ENCODE measurements at regions not wholly inside any gene's neighbourhood (a gene's known extent, or its start where the extent isn't known, plus 50 kb on each side); places are given as distances from the start of the nearest gene placed in this dataset.

GRCh38 chr15:31241888-31242522 is 84.6 kb upstream of the KLF13 start:
- no peak for DNase-seq (ENCODE audit: low spot score)

DNA sequence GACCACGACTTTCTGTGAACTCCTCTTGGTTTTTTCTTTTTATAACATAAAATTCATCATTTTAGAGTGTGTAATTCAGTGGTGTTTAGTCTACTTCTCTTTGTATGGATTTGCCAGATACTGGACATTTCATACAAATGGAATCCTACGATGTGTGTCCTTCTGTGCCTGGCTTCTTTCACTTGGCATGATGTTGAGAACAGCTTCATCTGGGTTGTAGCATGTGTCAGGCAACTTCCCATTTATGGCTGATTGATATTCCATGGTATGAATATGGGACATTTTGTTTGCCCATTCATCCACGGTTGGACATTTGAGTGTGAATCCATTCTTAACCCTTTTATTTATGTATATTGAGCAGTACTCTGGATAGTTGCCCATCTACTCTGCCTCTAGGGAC is 82.7 kb upstream of the KLF13 start:
- DNase-seq (ENCODE audit: low spot score) = no peak

GRCh38 chr15:31245135-31245689 is 81.4 kb upstream of the KLF13 start:
- DNase-seq (ENCODE audit: low spot score) = no peak

DNA sequence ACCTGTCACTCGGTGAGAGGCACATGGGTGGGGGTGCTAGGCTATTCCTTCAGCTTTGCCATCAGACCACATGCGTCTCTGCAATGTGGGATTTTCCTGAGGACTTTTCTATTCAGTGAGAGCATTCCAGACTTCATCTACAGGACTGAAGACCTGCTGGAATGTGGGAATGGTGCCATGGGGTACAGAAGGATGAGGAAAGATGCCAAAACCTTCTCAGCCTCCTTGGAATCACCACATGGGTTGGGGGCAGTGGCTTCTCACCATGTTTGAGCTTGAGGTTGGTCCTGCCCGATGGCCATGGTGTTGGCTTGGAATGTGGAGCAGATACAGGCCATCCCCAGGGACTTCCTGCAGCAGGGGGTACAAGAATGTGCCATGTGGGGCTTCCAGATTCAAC is 80.9 kb upstream of the KLF13 start:
- no peak for DNase-seq (ENCODE audit: low spot score)

GRCh38 chr15:31247404-31247803 is 79.2 kb upstream of the KLF13 start:
- no peak for DNase-seq (ENCODE audit: low spot score)

GRCh38 chr15:31248263-31248662 is 78.4 kb upstream of the KLF13 start:
- DNase-seq (ENCODE audit: low spot score) = no peak

- no peak for DNase-seq (ENCODE audit: low spot score)
These were observed 77.7 kb upstream of the KLF13 start for GRCh38 chr15:31248951-31249350.

DNA sequence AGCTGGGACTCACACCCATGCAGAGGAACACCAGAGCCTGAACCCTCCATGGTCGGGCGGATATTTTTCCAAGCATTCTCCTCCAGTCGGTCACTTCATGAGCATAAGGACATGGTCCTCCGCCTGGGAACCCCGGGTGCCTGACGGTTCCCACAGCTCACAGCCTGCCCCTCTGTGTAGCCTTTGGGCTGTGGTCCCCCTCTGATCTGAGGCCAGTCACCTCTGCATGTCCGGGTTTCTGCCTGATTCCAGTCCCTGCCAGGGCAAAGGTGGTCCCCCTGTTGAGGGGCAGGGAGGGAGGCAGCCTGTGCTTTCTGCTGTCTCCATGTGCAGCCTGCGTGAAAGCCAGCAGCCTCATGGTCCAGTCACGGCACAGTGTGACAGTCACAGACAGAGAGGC is 76.6 kb upstream of the KLF13 start:
- DNase-seq (ENCODE audit: low spot score) = no peak

DNA sequence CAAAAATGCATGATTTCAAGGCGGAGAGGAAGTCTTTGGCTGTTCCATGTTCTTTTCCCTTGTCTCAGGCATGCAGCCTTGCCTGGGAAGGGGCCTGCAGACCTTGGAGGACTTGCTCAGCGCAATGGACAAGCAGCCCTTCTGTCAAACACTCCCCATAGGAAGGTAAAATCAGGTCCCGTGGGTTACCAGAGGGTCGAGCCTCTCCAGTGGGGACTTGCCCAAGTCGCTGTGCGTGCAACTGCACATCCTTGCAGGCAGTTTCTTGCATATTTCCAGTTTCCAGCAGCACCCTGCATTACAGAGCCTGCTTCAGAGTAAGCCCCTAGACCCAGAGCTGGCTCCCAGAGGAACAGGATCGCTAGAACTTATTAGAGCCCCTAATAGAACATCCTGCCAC is 75.5 kb upstream of the KLF13 start:
- no peak for DNase-seq (ENCODE audit: low spot score)

DNA sequence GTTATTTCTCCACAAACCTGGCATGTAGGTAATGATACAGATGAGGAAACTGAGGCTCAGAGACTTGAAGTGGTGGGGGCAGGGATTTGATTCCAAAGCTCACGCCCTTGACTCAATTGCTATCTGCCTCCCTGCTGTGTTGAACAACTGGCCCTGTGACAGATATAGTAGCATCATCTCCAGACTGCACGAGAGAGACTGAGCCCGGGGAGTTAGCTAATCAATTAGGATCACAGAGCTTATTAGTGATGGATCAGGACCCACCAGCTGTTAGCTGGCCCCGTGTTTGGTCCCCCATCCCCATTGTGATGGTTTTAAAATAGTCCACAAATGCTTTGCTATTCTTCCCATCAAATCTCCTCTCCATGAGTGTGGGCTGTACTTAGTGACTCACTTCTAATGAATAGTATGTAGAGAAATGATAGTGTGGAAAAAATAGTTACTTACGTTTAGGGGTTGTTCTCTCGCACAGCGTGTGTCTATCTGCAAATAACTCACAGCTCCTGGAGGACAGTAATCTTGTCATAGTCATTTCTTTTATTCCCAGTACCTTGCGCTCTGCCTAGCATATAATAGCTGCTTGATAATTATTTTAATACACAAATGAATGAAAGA is 74.4 kb upstream of the KLF13 start:
- DNase-seq (ENCODE audit: low spot score) = no peak

GRCh38 chr15:31254431-31255175 is 72.0 kb upstream of the KLF13 start:
- no peak for DNase-seq (ENCODE audit: low spot score)

- DNase-seq (ENCODE audit: low spot score) = no peak
These were observed 71.5 kb upstream of the KLF13 start for GRCh38 chr15:31255176-31255510.

DNA sequence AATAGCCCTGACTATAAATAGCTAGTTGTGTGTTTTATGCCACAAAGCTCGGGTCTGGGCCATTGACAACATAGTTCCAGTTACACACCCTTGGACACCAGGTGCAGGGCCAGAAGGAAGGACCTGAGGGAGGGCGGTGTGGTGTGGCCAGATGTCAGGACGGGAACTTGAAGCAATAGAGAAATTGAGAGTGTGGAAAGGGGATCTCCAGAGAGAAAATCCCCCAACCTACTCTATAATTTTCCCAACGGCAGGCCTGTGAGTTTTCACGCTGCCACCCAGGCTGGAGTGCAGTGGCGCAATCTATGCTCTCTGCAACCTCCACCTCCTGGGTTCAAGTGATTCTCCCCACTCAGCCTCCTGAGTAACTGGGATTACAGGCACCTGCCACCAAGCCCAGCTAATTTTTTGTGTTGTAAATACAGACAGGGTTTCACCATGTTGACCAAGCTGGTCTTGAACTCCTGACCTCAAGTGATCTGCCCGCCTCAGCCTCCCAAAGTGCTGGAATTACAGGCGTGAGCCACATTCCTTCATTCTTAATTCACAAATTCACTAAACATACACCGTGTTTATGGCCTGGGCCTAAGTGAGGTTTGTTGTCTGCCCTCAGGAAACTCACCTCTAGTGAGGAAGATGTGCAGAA is 70.8 kb upstream of the KLF13 start:
- no peak for DNase-seq (ENCODE audit: low spot score)

GRCh38 chr15:31256378-31257265 is 70.0 kb upstream of the KLF13 start:
- DNase-seq (ENCODE audit: low spot score) = no peak

- no peak for DNase-seq (ENCODE audit: low spot score)
These were observed 69.3 kb upstream of the KLF13 start for GRCh38 chr15:31257286-31257685.

GRCh38 chr15:31258260-31258659 is 68.4 kb upstream of the KLF13 start:
- no peak for DNase-seq (ENCODE audit: low spot score)

DNA sequence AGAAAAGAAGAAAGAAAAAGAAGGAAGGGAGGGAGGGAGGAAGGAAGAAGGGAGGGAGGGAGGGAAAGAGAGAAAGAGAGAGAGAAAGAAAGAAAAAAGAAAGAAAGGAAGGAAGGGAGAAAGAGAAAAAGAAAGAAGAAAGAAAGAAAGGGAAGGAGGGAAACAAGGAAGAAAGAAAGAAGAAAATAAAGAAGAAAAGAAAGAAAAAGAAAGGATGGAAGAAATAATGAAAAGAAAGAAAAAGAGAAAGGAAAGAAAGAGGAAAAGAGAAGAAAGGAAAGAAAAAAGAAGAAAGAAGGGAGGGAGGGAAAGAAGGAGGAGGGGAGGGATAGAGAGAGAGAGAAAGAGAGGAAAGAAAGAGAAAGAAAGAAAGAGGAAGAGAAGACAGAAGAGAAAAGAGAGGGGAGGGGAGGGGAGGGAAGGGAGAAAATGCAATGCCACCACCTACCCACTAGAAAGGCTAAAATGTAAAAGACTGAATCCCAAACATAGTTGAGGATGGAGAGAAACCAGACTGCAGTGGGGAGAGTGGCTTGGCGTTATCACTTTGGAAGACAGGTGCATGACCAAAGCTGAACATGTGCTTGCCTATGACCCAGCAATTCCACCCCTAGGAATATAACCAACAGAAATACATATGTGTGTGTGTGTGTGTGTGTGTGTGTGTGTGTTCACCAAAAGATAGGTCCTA is 66.9 kb upstream of the KLF13 start:
- DNase-seq (ENCODE audit: low spot score) = no peak

DNA sequence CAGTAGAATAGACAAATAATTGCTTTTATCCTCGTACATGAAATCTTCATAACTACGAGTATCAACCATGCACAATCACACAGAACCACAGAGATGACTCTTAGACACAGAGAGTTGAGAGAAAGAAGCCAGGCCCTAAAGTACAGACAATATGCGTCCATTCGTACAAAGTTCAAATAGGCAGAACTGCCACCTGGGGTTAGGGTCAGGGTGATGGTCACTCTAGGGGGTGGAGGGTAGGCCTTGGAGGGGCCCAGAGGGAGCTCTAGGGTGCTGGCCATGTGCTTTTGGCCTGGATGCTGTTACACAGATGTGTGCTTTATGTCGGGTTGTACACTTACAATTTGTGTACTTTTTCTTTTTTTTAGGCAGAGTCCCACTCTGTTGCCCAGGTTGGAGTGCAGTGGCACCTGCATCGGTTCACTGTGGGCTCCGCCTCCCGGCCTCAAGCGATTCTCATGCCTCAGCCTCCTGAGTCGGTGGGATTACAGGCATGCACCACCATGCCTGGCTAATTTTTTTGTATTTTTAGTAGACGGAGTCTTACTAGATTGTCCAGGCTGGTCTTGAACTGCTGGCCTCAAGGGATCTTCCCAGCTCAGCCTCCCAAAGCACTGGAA is 65.9 kb upstream of the KLF13 start:
- no peak for DNase-seq (ENCODE audit: low spot score)

GRCh38 chr15:31261266-31262142 is 65.1 kb upstream of the KLF13 start:
- no peak for DNase-seq (ENCODE audit: low spot score)
